ENCODE measurements at regions not wholly inside any gene's neighbourhood (a gene's known extent, or its start where the extent isn't known, plus 50 kb on each side); places are given as distances from the start of the nearest gene placed in this dataset.

DNA sequence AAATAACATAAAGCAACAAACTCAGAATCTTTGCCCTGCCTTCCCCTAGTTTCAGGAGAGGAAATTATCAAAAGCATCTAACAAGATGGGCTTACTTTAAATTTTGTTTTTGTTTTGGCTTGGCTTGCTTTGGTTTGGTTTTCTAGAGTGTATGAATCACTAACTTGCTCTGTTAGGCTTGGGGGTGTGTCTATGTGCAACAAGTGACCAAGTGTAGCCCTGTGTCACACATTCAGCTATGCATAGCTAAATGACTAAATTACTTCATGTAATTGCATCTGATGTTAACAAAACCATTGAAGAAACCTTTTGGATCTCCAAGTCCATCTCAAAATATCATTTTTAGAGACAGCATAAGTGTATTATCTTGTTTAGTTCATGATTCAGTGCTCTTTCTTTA is 251.0 kb downstream of the TFEC start:
- TF ChIP-seq, protein P1, sequence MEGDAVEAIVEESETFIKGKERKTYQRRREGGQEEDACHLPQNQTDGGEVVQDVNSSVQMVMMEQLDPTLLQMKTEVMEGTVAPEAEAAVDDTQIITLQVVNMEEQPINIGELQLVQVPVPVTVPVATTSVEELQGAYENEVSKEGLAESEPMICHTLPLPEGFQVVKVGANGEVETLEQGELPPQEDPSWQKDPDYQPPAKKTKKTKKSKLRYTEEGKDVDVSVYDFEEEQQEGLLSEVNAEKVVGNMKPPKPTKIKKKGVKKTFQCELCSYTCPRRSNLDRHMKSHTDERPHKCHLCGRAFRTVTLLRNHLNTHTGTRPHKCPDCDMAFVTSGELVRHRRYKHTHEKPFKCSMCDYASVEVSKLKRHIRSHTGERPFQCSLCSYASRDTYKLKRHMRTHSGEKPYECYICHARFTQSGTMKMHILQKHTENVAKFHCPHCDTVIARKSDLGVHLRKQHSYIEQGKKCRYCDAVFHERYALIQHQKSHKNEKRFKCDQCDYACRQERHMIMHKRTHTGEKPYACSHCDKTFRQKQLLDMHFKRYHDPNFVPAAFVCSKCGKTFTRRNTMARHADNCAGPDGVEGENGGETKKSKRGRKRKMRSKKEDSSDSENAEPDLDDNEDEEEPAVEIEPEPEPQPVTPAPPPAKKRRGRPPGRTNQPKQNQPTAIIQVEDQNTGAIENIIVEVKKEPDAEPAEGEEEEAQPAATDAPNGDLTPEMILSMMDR (IDR thresholded peaks at IDR 0.05; ENCODE audit: control extremely low read depth in 1 of 3, insufficient read depth in 1 of 3, low read depth in 1 of 3, low read length in 3 of 3): no peak
- TF ChIP-seq POLR2A (IDR thresholded peaks at IDR 0.05; ENCODE audit: control extremely low read depth in 1 of 2, low read depth in 2 of 2, low read length in 2 of 2) (no peak), CHD2 (IDR thresholded peaks at IDR 0.05; ENCODE audit: low read length) (no peak), CEBPB (IDR thresholded peaks at IDR 0.05; ENCODE audit: low read depth, low read length) (no peak), GTF2F1 (IDR thresholded peaks at IDR 0.05; ENCODE audit: borderline replicate concordance, low read depth, low read length) (no peak), JUND (IDR thresholded peaks at IDR 0.05; ENCODE audit: low read length) (no peak)
- TF ChIP-seq, protein P2, sequence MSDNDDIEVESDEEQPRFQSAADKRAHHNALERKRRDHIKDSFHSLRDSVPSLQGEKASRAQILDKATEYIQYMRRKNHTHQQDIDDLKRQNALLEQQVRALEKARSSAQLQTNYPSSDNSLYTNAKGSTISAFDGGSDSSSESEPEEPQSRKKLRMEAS (IDR thresholded peaks at IDR 0.05): no peak
- TF ChIP-seq, protein P3, sequence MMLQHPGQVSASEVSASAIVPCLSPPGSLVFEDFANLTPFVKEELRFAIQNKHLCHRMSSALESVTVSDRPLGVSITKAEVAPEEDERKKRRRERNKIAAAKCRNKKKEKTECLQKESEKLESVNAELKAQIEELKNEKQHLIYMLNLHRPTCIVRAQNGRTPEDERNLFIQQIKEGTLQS (IDR thresholded peaks at IDR 0.05; ENCODE audit: insufficient read depth, low read depth, low read length): no peak
